GM18873 (cell line): ENCODE measurements at regions not wholly inside any gene's neighbourhood (a gene's known extent, or its start where the extent isn't known, plus 50 kb on each side); places are given as distances from the start of the nearest gene placed in this dataset.

Experiments used
- ATAC-seq: cut with Tn5 transposase; IDR thresholded peaks from one replicate; pipeline ENCODE4 v1.9.1; 2021; ENCODE audit warnings: mild to moderate bottlenecking, moderate library complexity, moderate number of reproducible peaks; ENCODE audit not compliant: unreplicated experiment, low FRiP score

- ATAC-seq, result no peak
These were observed 264.6 kb upstream of the CLNK start for GRCh38 chr4:10949039-10949733.

- no peak for ATAC-seq
These were observed 263.3 kb upstream of the CLNK start for GRCh38 chr4:10947898-10948297.

DNA sequence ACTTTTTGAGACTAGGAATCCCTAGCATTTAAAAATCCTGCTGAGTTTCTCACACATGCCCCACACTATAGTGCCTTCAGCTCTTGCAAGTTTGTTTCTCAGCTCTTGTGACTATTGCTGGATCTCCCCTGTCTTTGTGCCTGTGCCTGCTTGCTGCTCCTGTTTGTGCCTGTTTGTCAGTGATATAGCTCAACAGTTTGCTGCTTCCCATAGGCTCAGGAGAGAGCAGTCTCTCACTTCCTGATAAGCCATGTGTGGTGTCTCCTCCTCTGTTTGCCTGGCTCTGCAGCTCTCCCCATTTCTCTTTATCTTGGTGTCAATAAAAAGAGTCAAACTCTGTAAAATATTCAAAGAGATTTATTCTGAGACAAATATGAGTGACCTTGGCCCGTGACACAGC, 259.8 kb upstream of the CLNK start:
- no peak for ATAC-seq

- no peak for ATAC-seq
These were observed 257.6 kb upstream of the CLNK start for GRCh38 chr4:10942156-10942555.

- no peak for ATAC-seq
These were observed 245.2 kb upstream of the CLNK start for GRCh38 chr4:10929818-10930217.

DNA sequence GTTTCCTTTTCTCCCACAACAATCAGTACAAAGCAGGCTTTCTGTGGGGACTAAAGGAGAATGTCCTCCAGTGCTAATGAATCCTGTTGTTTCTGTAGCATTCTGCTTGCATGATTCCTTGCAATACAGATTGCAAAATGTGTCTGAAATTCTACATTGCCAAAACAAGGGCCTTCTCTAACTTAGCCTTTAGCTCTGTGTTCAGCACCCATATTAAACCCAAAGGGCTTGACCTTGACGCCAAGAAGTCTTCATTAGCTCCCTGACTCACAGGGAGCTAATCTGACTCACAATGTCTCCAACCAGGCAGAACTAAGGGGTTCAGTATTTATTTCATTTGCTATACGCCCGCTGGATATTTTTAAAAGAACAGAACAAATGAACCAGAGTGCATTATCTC, 241.4 kb upstream of the CLNK start:
- ATAC-seq, result no peak

GRCh38 chr4:10924274-10924673, 239.7 kb upstream of the CLNK start:
- no peak for ATAC-seq

- no peak for ATAC-seq
These were observed 233.0 kb upstream of the CLNK start for GRCh38 chr4:10917566-10917965.

- ATAC-seq, result no peak
These were observed 213.5 kb upstream of the CLNK start for GRCh38 chr4:10898072-10898471.

DNA sequence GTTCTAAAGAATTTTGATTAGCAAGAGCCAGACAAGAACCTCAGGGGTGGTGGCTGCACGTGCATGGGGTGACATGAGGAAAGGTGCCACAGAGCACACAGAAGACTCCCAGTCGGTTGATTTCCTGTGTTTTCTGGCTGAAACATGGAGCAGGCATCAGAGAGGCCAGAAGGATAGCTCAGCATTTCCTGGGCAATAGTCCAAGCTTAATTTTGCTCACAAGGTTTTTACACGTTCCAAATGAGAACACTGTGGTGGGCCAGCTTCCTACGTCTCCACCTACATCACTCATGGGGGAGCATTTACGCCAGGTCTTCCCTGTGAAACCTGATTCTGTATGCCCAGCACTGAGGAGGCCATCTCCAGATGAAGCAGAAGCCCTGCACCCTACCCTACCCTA, 212.5 kb upstream of the CLNK start:
- no peak for ATAC-seq

- no peak for ATAC-seq
These were observed 208.8 kb upstream of the CLNK start for GRCh38 chr4:10893395-10893794.

- no peak for ATAC-seq
These were observed 207.3 kb upstream of the CLNK start for GRCh38 chr4:10891866-10892265.

- ATAC-seq, result no peak
These were observed 205.3 kb upstream of the CLNK start for GRCh38 chr4:10889819-10890218.

DNA sequence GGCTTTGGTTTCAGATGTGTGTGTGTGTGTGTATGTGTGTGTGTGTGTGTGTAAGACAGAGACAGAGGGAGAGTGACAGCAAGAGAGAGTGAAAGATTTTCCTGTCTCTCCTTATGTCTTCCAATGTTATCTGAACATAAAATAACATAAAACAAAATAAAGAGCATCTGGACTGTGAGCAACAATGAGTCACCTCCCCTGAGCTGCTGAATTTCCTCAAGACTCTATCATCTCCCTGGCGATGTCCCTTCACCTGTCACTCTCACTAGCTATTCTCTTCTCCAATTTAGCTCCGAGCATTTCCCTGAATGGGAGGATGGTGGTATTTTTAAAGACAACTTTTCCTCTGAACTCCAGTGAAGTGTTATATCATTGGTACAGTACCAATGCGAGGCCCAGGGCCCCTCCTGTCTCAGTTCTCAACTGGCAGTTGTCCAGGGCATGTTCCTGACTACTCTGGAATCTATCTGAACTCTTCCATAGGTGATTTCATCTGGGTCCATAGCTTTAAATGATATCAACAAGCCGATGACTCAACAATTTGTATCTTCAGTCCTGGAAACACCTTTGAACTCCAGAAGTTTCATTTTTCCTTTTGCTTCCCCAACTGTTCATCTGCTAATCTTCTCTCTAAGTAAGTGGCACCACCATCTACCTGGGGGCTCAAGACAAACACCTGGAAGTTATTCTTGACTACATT, 195.0 kb upstream of the CLNK start:
- ATAC-seq, result no peak

GRCh38 chr4:10878861-10879260, 194.3 kb upstream of the CLNK start:
- no peak for ATAC-seq

- no peak for ATAC-seq
These were observed 192.5 kb upstream of the CLNK start for GRCh38 chr4:10877076-10877475.

GRCh38 chr4:10875144-10875799, 190.7 kb upstream of the CLNK start:
- ATAC-seq, result no peak

DNA sequence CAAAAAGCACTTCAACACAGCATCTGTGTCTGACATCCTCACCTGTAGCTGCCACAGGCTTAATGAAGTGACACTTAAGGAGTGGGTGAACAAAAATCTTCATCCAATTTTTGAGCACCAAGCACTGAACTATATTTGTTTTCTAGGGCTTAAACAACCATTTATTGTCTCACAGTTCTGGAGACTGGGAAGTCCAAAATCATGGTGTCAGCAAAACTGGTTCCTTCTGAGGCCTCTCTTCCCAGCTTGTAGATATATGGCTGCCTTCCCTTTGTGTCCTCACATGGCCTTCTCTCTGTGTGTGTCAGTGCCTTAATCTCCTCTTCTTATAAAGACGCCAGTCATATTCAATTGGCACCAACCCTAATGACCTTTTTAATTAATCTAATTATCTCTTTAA, 189.2 kb upstream of the CLNK start:
- ATAC-seq, result no peak

- ATAC-seq, result no peak
These were observed 188.4 kb upstream of the CLNK start for GRCh38 chr4:10872833-10873517.

DNA sequence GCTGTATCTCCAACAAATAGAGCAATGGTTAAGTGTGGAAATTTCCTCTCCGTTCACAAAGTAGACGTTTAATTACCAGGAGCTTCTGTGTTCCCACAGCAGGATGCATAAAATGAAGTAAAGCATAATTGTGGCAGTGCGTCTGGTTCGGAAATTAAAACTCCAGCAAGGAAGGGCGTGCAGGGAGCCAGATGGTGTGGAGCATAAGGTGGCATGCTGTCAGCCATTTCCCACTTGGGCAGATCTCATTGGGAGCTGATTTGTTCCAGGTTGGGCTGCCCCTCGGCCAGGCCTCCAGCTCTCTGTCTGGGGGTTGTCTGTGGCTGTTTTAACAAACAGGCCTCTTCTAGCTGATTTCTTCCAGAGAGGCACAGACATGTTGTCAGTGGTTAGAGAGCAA, 182.1 kb upstream of the CLNK start:
- no peak for ATAC-seq

DNA sequence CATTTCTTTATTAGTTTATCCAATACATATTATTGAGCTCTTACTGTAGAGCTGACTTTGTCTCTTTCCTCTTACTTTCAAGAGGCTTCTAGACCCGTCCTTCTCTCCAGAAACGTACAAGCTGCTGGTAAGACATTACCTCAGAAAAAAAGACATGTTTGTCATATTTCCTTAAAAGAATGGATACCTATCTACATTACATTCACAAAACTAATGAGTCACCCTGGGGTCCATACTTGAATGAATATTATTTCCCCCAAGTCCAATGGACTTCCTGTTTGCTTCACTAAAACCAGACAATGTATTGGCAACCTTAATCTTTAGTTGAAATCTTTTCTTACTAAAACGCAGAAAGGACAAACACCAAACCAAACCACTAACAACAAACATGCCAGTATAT, 176.5 kb upstream of the CLNK start:
- ATAC-seq, result no peak
